SJCRH30 (cell line): ENCODE measurements at regions not wholly inside any gene's neighbourhood (a gene's known extent, or its start where the extent isn't known, plus 50 kb on each side); places are given as distances from the start of the nearest gene placed in this dataset.

Experiments
- DNase-seq, 2 experiments: peaks; one replicate each; pipeline ENCODE4 v3.0.0-alpha.2; 2015 to 2020
- H3K27ac ChIP-seq: fragments of 250-450 bp; sonication (Bioruptor Pico); 2 replicates; pipeline ENCODE4 v1.5.1; 2020; ENCODE audit warnings: mild to moderate bottlenecking, moderate library complexity
- H3K27me3 ChIP-seq: fragments of 250-450 bp; sonication (Bioruptor Pico); 2 replicates; pipeline ENCODE4 v1.5.1; 2020; ENCODE audit warnings: mild to moderate bottlenecking, moderate library complexity
- H3K36me3 ChIP-seq: fragments of 250-450 bp; sonication (Bioruptor Pico); 2 replicates; pipeline ENCODE4 v1.5.1; 2020; ENCODE audit warnings: mild to moderate bottlenecking, moderate library complexity
- H3K4me1 ChIP-seq: fragments of 250-450 bp; sonication (Bioruptor Pico); 2 replicates; pipeline ENCODE4 v1.5.1; 2020; ENCODE audit warnings: mild to moderate bottlenecking, moderate library complexity
- H3K4me3 ChIP-seq: fragments of 250-450 bp; sonication (Bioruptor Pico); 2 replicates; pipeline ENCODE4 v1.5.1; 2020; ENCODE audit warnings: mild to moderate bottlenecking, moderate library complexity
- H3K9me3 ChIP-seq: fragments of 250-450 bp; sonication (Bioruptor Pico); replicated peaks from 2 replicates; pipeline ENCODE4 v1.5.1; 2020; ENCODE audit warnings: mild to moderate bottlenecking, moderate library complexity

DNA sequence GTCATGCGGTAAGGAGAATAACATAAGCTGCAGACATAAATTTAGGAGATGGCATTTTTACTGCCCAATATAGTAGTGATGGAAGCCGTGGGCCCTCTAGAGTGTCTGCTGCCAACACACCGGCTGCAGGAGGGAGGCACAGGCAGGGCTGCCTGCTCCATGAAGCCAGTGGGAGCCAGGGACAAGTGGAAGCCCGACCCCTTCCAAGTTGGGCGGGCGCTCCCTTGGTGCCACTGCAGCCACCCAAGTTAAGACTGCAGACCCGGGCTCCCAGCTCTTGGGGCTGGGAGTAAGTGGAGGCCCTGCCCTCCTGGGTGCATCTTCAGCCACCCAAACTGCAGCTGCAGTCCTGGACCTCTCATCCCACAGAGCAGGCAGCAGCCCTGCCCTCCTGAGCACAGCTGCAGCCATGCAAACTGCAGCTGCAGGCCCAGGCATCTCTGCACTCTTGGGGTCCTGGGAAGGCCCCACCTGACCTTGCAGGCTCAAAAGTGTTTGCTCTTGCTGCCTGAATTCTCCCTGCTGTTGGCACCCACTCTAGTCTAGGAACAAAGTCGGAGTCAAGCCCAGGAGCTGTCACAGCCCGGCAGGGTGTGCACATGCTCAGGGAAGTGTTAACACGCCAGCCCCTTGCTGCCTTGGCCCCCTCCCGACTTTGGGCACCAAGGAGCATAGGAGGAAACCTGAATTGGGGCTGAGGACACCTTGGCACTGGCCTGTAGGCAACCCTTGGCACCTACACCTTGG is 437.2 kb upstream of the PRMT6 start:
- no peaks in the 10 kb centered on the region for H3K36me3 ChIP-seq
- H3K27me3 ChIP-seq = no peaks in the 10 kb centered on the region; the same call in 1 of the 2 replicates
- no peak overlapping the region for H3K27ac ChIP-seq
- H3K9me3 ChIP-seq = no peaks in the 10 kb centered on the region
- H3K4me1 ChIP-seq = no peaks in the 10 kb centered on the region
- no peak overlapping the region for H3K4me3 ChIP-seq
- no peak for DNase-seq

DNA sequence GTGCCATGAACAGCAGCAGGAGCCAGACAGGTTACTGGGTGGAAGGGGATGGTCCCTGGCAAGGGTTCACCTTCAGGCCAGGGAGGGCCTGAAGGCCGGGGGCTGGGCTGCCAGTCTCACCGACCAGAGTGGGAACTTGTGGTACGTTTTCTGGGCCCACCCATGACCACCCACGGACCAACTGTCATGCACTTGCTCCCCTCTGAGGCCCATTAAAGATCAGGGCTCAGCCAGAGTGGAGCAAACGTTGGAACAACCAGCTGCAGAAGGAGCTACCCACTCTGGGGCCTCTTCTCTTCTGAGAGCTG is 436.7 kb upstream of the PRMT6 start:
- Histone ChIP-seq H3K9me3 (no peaks in the 10 kb centered on the region), H3K4me1 (no peaks in the 10 kb centered on the region), H3K27me3 (no peaks in the 10 kb centered on the region; the same call in 1 of the 2 replicates), H3K27ac (no peak overlapping the region), H3K36me3 (no peaks in the 10 kb centered on the region), H3K4me3 (no peak overlapping the region)
- no peak for DNase-seq

- Histone ChIP-seq H3K4me1 (no peaks in the 10 kb centered on the region), H3K27ac (no peak overlapping the region), H3K27me3 (no peaks in the 10 kb centered on the region; the same call in 1 of the 2 replicates), H3K9me3 (no peaks in the 10 kb centered on the region), H3K4me3 (no peak overlapping the region), H3K36me3 (no peaks in the 10 kb centered on the region)
- no peak for DNase-seq
Observed at GRCh38 chr1:106620521-106620954, 435.9 kb upstream of the PRMT6 start.

DNA sequence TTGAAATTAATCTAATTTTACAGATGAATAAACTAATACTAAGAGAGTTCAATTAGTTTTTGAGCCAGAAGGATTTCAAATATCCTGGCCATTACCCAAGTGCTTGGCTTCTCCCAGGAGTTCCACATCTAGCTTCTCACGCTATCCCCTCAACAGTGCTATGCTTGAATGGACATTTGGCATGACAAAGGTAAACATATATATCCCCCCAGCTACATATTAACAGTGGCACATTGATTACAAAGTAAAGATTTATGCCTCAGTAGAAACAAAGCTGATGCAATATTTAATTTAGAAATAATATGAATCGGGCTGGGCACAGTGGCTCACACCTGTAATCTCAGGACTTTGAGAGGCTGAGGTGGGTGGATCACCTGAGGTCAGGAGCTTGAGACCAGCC is 434.6 kb upstream of the PRMT6 start:
- Histone ChIP-seq H3K27ac (no peak overlapping the region), H3K4me1 (no peaks in the 10 kb centered on the region), H3K4me3 (no peak overlapping the region), H3K9me3 (no peaks in the 10 kb centered on the region), H3K36me3 (no peaks in the 10 kb centered on the region), H3K27me3 (no peaks in the 10 kb centered on the region; the same call in 1 of the 2 replicates)
- no peak for DNase-seq

DNA sequence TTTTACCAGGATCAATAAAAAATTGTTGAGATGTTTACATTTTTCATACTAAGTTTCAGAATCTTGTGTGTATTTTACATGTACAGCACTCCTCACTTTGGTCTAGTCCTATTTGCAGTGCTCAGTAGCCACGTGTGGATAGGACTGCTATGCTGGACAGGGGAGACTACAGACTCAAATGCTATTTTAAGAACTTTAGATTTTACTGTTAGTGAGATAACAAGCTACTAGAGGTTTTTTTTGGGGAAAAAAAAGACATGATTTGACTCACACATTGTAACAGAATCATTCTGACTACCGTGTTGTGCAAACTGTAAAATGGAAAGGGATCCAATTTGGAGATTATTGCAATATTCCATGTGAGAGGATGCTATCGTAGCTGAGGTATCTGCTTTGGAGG is 418.9 kb upstream of the PRMT6 start:
- no peaks in the 10 kb centered on the region for H3K4me1 ChIP-seq
- no peak overlapping the region for H3K4me3 ChIP-seq
- H3K27ac ChIP-seq = no peak overlapping the region
- no peaks in the 10 kb centered on the region; the same call in 1 of the 2 replicates for H3K27me3 ChIP-seq
- no peak for DNase-seq
- H3K9me3 ChIP-seq = no peaks in the 10 kb centered on the region
- no peaks in the 10 kb centered on the region for H3K36me3 ChIP-seq

DNA sequence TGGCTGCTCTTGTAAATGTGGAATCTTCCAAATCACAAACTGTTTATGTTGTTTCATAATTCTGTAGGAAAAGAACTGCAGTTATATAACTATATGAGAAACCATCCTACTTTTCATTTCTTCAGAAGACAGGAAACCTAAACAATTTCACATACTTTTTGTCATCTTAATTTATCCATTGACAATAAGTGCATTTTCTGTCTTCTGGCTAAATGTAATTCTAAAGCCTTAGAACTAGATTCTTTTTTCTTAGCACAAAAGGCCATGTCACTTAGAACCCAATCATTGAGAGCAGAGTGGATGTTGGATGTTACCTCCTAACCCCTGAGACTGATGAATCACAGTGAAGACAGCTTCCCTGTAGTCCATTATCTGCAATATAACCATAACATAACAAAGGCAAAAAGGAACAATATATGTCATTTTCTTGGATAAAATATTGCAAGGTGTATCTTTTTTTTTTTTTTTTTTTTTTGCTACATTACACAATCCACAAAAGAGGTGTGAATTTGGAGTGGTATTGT is 410.2 kb upstream of the PRMT6 start:
- Histone ChIP-seq H3K36me3 (no peaks in the 10 kb centered on the region), H3K9me3 (no peaks in the 10 kb centered on the region), H3K4me1 (no peaks in the 10 kb centered on the region), H3K27ac (no peak overlapping the region), H3K4me3 (no peak overlapping the region), H3K27me3 (no peaks in the 10 kb centered on the region; the same call in 1 of the 2 replicates)
- DNase-seq = no peak

GRCh38 chr1:106646816-106647215 is 409.7 kb upstream of the PRMT6 start:
- no peak for DNase-seq
- Histone ChIP-seq H3K4me1 (no peaks in the 10 kb centered on the region), H3K36me3 (no peaks in the 10 kb centered on the region), H3K27ac (no peak overlapping the region), H3K27me3 (no peaks in the 10 kb centered on the region; the same call in 1 of the 2 replicates), H3K4me3 (no peak overlapping the region), H3K9me3 (no peaks in the 10 kb centered on the region)

DNA sequence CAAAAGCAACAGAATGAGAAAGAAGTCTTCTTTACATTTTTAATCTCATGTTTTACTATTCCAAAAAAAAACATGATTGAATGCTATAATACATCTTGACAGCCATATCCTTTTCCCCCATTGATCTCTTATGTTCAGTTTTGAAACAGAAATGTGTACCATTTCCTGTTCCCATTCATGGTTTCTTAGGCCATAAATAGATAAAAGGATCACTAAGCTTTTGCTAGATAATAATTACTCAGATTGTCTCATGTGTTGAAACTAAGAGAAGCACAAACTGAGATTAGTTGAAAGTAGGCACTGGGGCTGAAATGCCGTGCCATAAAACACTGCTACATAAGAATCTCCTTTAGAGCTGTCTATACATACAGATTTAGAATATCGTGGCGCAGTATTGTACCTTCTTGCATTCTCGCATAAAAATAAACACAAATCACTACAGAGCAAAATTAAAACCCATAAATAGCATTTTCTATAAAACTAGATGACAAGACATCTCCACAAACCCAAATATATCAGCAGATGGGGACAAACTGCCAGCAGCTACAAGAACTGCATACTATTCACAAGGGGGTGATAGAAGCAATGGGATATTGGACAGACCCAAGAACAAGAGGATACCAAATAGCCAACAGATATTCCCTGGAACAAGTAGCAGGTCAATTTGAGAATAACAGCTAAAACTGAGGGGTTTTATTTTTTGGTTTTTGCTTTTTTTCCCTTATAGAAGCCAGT is 405.3 kb upstream of the PRMT6 start:
- Histone ChIP-seq H3K36me3 (no peaks in the 10 kb centered on the region), H3K27ac (no peak overlapping the region), H3K9me3 (no peaks in the 10 kb centered on the region), H3K27me3 (no peaks in the 10 kb centered on the region), H3K4me1 (no peaks in the 10 kb centered on the region), H3K4me3 (no peak overlapping the region)
- no peak for DNase-seq

- Histone ChIP-seq H3K4me1 (no peaks in the 10 kb centered on the region), H3K36me3 (no peaks in the 10 kb centered on the region), H3K9me3 (no peaks in the 10 kb centered on the region), H3K4me3 (no peak overlapping the region), H3K27ac (no peak overlapping the region), H3K27me3 (no peaks in the 10 kb centered on the region)
- no peak for DNase-seq
Observed at GRCh38 chr1:106659490-106660244, 396.8 kb upstream of the PRMT6 start.

DNA sequence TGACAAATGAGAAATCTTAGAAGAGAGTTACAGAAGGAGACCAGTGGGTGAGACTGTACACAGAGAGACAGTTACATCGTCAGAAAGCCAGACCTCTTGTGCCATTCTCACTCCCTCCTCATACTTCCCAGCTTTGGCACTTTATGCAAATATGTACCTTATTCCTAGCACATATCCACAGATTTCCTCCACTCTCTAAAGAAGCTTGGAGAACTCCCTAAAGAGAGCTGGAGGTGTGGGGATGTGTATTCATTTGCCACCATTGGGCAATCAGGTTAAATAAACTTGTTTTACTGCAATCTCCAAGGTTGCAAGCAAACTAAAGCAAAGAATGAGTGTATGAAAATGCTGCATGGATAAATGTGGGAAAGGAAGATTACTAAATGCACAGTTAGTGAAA is 380.9 kb upstream of the PRMT6 start:
- Histone ChIP-seq H3K36me3 (no peaks in the 10 kb centered on the region), H3K4me3 (no peak overlapping the region), H3K9me3 (no peaks in the 10 kb centered on the region), H3K27ac (no peak overlapping the region), H3K27me3 (no peaks in the 10 kb centered on the region), H3K4me1 (no peaks in the 10 kb centered on the region)
- no peak for DNase-seq

GRCh38 chr1:106676021-106676420 is 380.5 kb upstream of the PRMT6 start:
- Histone ChIP-seq H3K9me3 (no peaks in the 10 kb centered on the region), H3K4me3 (no peak overlapping the region), H3K27ac (no peak overlapping the region), H3K27me3 (no peaks in the 10 kb centered on the region), H3K36me3 (no peaks in the 10 kb centered on the region), H3K4me1 (no peaks in the 10 kb centered on the region)
- DNase-seq = no peak

- Histone ChIP-seq H3K27me3 (no peaks in the 10 kb centered on the region), H3K4me1 (no peaks in the 10 kb centered on the region), H3K9me3 (no peaks in the 10 kb centered on the region), H3K4me3 (no peak overlapping the region), H3K27ac (no peak overlapping the region), H3K36me3 (no peaks in the 10 kb centered on the region)
- DNase-seq = no peak
Observed at GRCh38 chr1:106677181-106677580, 379.3 kb upstream of the PRMT6 start.

- Histone ChIP-seq H3K4me3 (no peak overlapping the region), H3K36me3 (no peaks in the 10 kb centered on the region), H3K27ac (no peak overlapping the region), H3K27me3 (no peaks in the 10 kb centered on the region), H3K9me3 (no peaks in the 10 kb centered on the region), H3K4me1 (no peaks in the 10 kb centered on the region)
- DNase-seq = no peak
Observed at GRCh38 chr1:106677721-106678120, 378.8 kb upstream of the PRMT6 start.

- H3K4me3 ChIP-seq = no peak overlapping the region
- H3K9me3 ChIP-seq = no peaks in the 10 kb centered on the region
- DNase-seq = no peak
- H3K36me3 ChIP-seq = no peaks in the 10 kb centered on the region
- no peak overlapping the region for H3K27ac ChIP-seq
- H3K4me1 ChIP-seq = no peaks in the 10 kb centered on the region
- no peaks in the 10 kb centered on the region for H3K27me3 ChIP-seq
Observed at GRCh38 chr1:106678279-106679050, 378.0 kb upstream of the PRMT6 start.
